GM20000 (cell line): ENCODE measurements at regions not wholly inside any gene's neighbourhood (a gene's known extent, or its start where the extent isn't known, plus 50 kb on each side); places are given as distances from the start of the nearest gene placed in this dataset.

ENCODE experiments used
- DNase-seq: peaks from one replicate; pipeline ENCODE4 v3.0.0; 2012; ENCODE audit warnings: low spot score
- CTCF ChIP-seq: IDR thresholded peaks from 2 replicates; pipeline ENCODE4 v1.5.1; 2012; ENCODE audit warnings: mild to moderate bottlenecking, control low read depth; ENCODE audit errors: extremely low read depth, missing control alignments

GRCh38 chr1:73162564-73162963, 880.2 kb upstream of the NEGR1 start:
- no peak for TF ChIP-seq CTCF
- no peak for DNase-seq

GRCh38 chr1:73161418-73161817, 879.1 kb upstream of the NEGR1 start:
- no peak for TF ChIP-seq CTCF
- no peak for DNase-seq

GRCh38 chr1:73160759-73161158, 878.4 kb upstream of the NEGR1 start:
- no peak for DNase-seq
- TF ChIP-seq CTCF = no peak

- TF ChIP-seq CTCF = no peak
- no peak for DNase-seq
Observed at GRCh38 chr1:73144311-73144710, 862.0 kb upstream of the NEGR1 start.

GRCh38 chr1:73136975-73137374, 854.6 kb upstream of the NEGR1 start:
- TF ChIP-seq CTCF = no peak
- no peak for DNase-seq

GRCh38 chr1:73106931-73107330, 824.6 kb upstream of the NEGR1 start:
- no peak for DNase-seq
- no peak for TF ChIP-seq CTCF

- DNase-seq = no peak
- TF ChIP-seq CTCF = no peak
Observed at GRCh38 chr1:73105755-73106154, 823.4 kb upstream of the NEGR1 start.

GRCh38 chr1:73104749-73105148, 822.4 kb upstream of the NEGR1 start:
- no peak for TF ChIP-seq CTCF
- no peak for DNase-seq
